Urinary bladder (tissue), 3 donors: ENCODE measurements at regions not wholly inside any gene's neighbourhood (a gene's known extent, or its start where the extent isn't known, plus 50 kb on each side); places are given as distances from the start of the nearest gene placed in this dataset.

Source experiments
- DNase-seq: peaks from one replicate; pipeline ENCODE4 v3.0.0-alpha.2; 2015; ENCODE audit errors: extremely low spot score
- H3K27ac ChIP-seq: one replicate; pipeline ENCODE4 v1.5.1; 2013; ENCODE audit warnings: low read depth, mild to moderate bottlenecking, moderate library complexity
- H3K36me3 ChIP-seq: one replicate; pipeline ENCODE4 v1.6.1; 2013; ENCODE audit warnings: mild to moderate bottlenecking, moderate library complexity; ENCODE audit not compliant: insufficient read depth
- H3K4me1 ChIP-seq: one replicate; pipeline ENCODE4 v1.6.1; 2013; ENCODE audit warnings: mild to moderate bottlenecking, moderate library complexity; ENCODE audit not compliant: insufficient read depth
- H3K4me3 ChIP-seq: one replicate; pipeline ENCODE4 v1.5.1; 2013; ENCODE audit warnings: low read depth, low read length
- WGBS: extraction: QIAGEN DNeasy Blood & Tissue Kit; methylation state at CpG from one replicate; pipeline ENCODE4 v1.1.7; 2013; 5-methylcytosine and 5-hydroxymethylcytosine counted together
- donor health status: healthy with polysubstance abuse.
- donor health status: healthy.

- no peaks in the 10 kb centered on the region for H3K4me1 ChIP-seq
- no peak overlapping the region for H3K27ac ChIP-seq
- no peak for DNase-seq
- WGBS, result 85% methylated on average over 3 of the region's 3 CpGs
- H3K36me3 ChIP-seq, result no peaks in the 10 kb centered on the region
- no peak overlapping the region for H3K4me3 ChIP-seq
Measured at GRCh38 chr5:124279146-124279876, 467.1 kb downstream of the ZNF608 start.

DNA sequence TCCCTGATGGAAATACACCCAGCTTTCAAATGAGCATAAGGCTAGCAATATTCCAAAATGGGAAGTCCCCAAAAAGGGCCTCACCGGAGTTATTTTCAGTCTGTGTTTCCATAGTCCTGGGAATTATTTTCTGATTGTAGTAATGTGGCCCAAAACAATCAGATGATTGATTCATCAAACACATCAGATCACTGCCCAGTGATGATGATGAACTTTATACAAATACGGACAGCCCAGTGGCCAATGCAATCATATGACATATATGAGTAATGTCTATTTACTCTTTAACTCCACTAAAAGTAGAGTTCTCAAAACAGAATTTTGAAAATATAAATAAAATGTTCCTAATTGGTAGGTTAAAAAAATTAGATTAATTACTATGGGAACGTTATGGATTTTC, 467.8 kb downstream of the ZNF608 start:
- WGBS, result 81% methylated on average over 3 of the region's 3 CpGs
- Histone ChIP-seq H3K36me3 (no peaks in the 10 kb centered on the region), H3K27ac (peak overlapping the region; percentile 23), H3K4me3 (no peak overlapping the region), H3K4me1 (no peaks in the 10 kb centered on the region)
- no peak for DNase-seq

GRCh38 chr5:124277767-124278545, 468.5 kb downstream of the ZNF608 start:
- WGBS, result 54% methylated on average over 7 of the region's 7 CpGs
- DNase-seq, result no peak
- Histone ChIP-seq H3K4me1 (no peaks in the 10 kb centered on the region), H3K36me3 (no peaks in the 10 kb centered on the region), H3K4me3 (no peak overlapping the region), H3K27ac (no peak overlapping the region)

DNA sequence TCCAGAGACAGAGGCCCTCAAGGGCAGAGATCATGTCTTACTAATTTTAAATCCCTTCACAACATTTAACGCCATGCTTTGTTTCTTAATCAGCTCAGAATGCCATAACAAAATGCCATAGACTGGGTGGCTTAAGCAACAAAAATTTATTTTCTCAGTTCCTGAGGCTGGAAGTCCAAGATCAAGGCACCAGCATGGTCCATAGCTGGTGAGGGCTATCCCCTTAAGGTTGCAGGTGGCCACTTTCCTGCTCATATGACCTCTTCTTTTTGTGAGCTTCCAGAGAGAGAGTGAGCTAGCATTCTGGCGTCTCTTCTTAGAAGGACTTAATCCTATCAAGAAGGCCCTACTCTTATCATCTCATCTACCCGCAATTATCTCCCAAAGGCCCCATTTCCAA, 470.3 kb downstream of the ZNF608 start:
- no peak for DNase-seq
- WGBS, result 96% methylated on average over 3 of the region's 3 CpGs
- Histone ChIP-seq H3K4me1 (no peaks in the 10 kb centered on the region), H3K36me3 (no peaks in the 10 kb centered on the region), H3K27ac (no peak overlapping the region), H3K4me3 (no peak overlapping the region)

- Histone ChIP-seq H3K36me3 (no peaks in the 10 kb centered on the region), H3K4me1 (no peaks in the 10 kb centered on the region), H3K4me3 (no peak overlapping the region), H3K27ac (no peak overlapping the region)
- no peak for DNase-seq
- WGBS, result 78% methylated on average over 2 of the region's 2 CpGs
Measured at GRCh38 chr5:124274949-124275348, 471.5 kb downstream of the ZNF608 start.

DNA sequence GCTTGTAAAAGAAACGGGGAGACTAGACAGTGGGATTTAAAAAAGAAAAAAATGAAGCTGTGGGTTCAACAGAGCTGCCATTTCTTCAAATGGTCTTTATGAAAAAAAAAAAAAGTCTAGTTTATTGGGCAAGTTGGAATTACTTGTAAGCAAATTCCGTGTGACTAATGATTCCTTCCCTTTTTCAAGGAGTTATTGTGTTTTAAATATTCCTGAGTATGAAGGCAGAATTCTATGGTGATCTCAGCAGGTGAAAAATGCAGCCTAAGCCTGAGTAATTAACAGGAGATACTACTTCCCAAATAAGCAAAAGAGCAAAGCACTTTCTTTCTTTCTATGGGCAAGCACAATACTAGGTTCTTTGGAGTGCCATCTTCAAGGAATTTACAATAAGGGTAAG, 481.9 kb downstream of the ZNF608 start:
- 87% methylated on average over 2 of the region's 2 CpGs for WGBS
- no peak for DNase-seq
- Histone ChIP-seq H3K36me3 (no peaks in the 10 kb centered on the region), H3K4me1 (no peaks in the 10 kb centered on the region), H3K4me3 (no peak overlapping the region), H3K27ac (no peak overlapping the region)

- H3K27ac ChIP-seq, result no peak overlapping the region
- WGBS, result 83% methylated on average over 6 of the region's 6 CpGs
- H3K4me1 ChIP-seq, result no peaks in the 10 kb centered on the region
- no peaks in the 10 kb centered on the region for H3K36me3 ChIP-seq
- no peak overlapping the region for H3K4me3 ChIP-seq
- DNase-seq, result no peak
Measured at GRCh38 chr5:124263680-124264491, 482.6 kb downstream of the ZNF608 start.

GRCh38 chr5:124262991-124263571, 483.4 kb downstream of the ZNF608 start:
- Histone ChIP-seq H3K36me3 (no peaks in the 10 kb centered on the region), H3K4me1 (no peaks in the 10 kb centered on the region), H3K4me3 (no peak overlapping the region), H3K27ac (no peak overlapping the region)
- WGBS, result 59% methylated on average over 1 of the region's 1 CpG
- DNase-seq, result peak; percentile 60

DNA sequence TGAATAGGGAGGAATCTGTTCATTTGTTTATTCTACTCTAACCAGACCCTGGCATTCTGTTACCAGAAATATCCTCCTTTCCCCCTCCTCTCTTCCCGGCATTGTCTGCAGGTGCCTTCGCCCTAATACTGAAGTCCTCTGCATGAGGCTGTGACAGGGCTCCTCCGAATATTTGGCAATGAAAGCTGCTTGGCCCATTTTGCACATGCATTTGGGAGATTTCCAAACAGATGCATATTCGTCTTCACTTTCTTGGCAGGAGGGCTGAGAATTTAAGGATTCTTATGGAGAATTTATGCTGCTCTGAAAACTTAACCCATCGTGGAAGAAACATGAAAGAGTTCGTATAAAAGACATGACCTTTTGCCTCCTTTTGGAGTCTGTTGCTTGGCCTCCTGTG, 484.0 kb downstream of the ZNF608 start:
- no peaks in the 10 kb centered on the region for H3K36me3 ChIP-seq
- no peak overlapping the region for H3K27ac ChIP-seq
- 29% methylated on average over 6 of the region's 6 CpGs for WGBS
- no peaks in the 10 kb centered on the region for H3K4me1 ChIP-seq
- H3K4me3 ChIP-seq, result no peak overlapping the region
- DNase-seq, result peak; percentile 35

- Histone ChIP-seq H3K36me3 (no peaks in the 10 kb centered on the region), H3K27ac (no peak overlapping the region), H3K4me3 (no peak overlapping the region), H3K4me1 (no peaks in the 10 kb centered on the region)
- 92% methylated on average over 1 of the region's 1 CpG for WGBS
- no peak for DNase-seq
Measured at GRCh38 chr5:124261848-124262247, 484.6 kb downstream of the ZNF608 start.

DNA sequence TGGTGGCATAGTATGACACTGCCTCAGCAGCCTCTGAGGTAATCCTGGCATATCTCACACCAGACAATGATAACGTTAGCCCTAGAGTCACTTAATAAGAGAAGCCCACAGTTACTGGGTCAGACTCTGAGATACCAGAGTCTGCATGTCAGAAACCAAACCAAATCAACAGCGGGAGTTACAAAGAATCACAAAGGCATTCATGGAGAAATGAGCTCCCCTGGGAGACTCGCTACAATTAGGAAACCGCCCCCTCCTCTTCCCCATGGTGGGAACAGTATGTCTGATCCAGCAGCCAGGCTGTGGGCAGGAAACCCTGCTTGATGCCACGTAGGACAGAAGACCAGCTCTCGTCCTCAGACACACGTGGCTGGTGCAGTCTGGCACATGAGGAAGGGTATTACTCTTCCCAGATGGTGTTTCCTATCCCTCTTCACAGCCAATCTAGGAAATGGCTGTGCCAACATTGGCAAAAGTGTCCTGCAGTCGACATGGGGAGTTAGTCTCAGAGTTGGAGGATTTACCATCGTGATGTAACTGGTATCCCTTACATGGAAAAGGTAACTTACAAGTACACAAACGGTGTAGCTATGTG, 485.4 kb downstream of the ZNF608 start:
- 93% methylated on average over 10 of the region's 10 CpGs for WGBS
- DNase-seq, result no peak
- no peak overlapping the region for H3K4me3 ChIP-seq

GRCh38 chr5:124259017-124259416, 487.4 kb downstream of the ZNF608 start:
- no peaks in the 10 kb centered on the region for H3K36me3 ChIP-seq
- H3K4me1 ChIP-seq, result no peaks in the 10 kb centered on the region
- DNase-seq, result no peak
- no peak overlapping the region for H3K4me3 ChIP-seq
- H3K27ac ChIP-seq, result no peak overlapping the region
- WGBS, result 89% methylated on average over 4 of the region's 4 CpGs

More for the DNA sequence above, 485.4 kb downstream of the ZNF608 start:
- Histone ChIP-seq H3K27ac (no peak overlapping the region), H3K4me1 (no peaks in the 10 kb centered on the region), H3K36me3 (no peaks in the 10 kb centered on the region)

DNA sequence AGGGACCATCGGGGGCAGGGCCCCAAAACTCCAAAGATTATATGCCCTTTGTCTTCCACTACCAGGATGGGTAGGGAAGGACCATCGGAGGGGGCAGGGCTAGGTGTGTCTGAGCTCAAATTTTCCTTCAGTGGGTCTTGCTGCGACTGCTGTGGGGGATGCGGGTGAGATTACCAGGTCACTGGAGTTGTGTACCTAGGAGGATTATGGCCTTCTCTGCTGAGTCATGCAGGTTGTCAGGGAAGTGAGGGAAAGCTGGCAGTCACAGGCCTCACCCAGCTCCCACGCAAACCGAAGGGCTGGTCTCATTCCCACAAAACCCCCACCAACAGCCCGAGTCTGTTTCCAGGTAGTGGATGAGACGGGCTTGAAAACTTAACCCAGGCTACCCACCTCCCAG, 489.4 kb downstream of the ZNF608 start:
- WGBS, result 97% methylated on average over 8 of the region's 8 CpGs
- no peaks in the 10 kb centered on the region for H3K36me3 ChIP-seq
- H3K4me3 ChIP-seq, result no peak overlapping the region
- no peaks in the 10 kb centered on the region for H3K4me1 ChIP-seq
- H3K27ac ChIP-seq, result no peak overlapping the region
- no peak for DNase-seq
